Right cardiac atrium (tissue), 5 donors: ENCODE measurements at regions not wholly inside any gene's neighbourhood (a gene's known extent, or its start where the extent isn't known, plus 50 kb on each side); places are given as distances from the start of the nearest gene placed in this dataset.
"Not testable (repeated sequence)": the region's sequence is repeated elsewhere in the genome, so short reads cannot be mapped to it uniquely, and the experiment has no call there.

ENCODE experiments used
- ATAC-seq, 2 donors: fragments of 200-7000 bp; cut with Tn5 transposase; one replicate each; pipeline versions ENCODE4 v1.8.0 to v1.9.1; 2020; ENCODE audit warnings: moderate library complexity in 2 of 2, mild to moderate bottlenecking in 1 of 2
- DNase-seq, 3 donors: peaks; one replicate each; pipeline ENCODE4 v3.0.0-alpha.2; 2020
- H3K27ac ChIP-seq: one replicate; pipeline ENCODE4 v1.5.1; 2013; ENCODE audit warnings: mild to moderate bottlenecking, low read length, control low read depth, moderate library complexity
- H3K27me3 ChIP-seq: one replicate; pipeline ENCODE4 v1.6.1; 2013; ENCODE audit not compliant: control insufficient read depth, insufficient read depth
- H3K4me1 ChIP-seq: one replicate; pipeline ENCODE4 v1.6.1; 2013; ENCODE audit warnings: low read length; ENCODE audit not compliant: control insufficient read depth, insufficient read depth
- H3K4me3 ChIP-seq: one replicate; pipeline ENCODE4 v1.5.1; 2013; ENCODE audit warnings: low read length, control low read depth
- H3K9me3 ChIP-seq: one replicate; pipeline ENCODE4 v1.6.1; 2013; ENCODE audit warnings: low read length; ENCODE audit not compliant: control insufficient read depth
- WGBS: extraction: QIAGEN DNeasy Blood & Tissue Kit; methylation state at CpG from one replicate; pipeline ENCODE4 v1.1.7; 2013; 5-methylcytosine and 5-hydroxymethylcytosine counted together
- intact Hi-C, 4 donors: fragments of 100-400 bp; cut with DNase I; formaldehyde crosslinking; loops; one replicate each; pipeline versions ENCODE4 v1.11.0 to v1.14.0; 2022 to 2023
- donor health status: healthy with polysubstance abuse.
- donor health status: DM: no; HTN: yes; CAD: no.
- donor health status: DM: no; HTN: no; CAD: no.
- donor health status: DM: no; HTN: yes; CAD: no; lungs with severe emphysema.
- donor health status: DM: yes; HTN: yes; CAD: no.

- no peaks in the 10 kb centered on the region for H3K27me3 ChIP-seq
- H3K9me3 ChIP-seq, result no peaks in the 10 kb centered on the region
- intact Hi-C loops, result no loop called here
- no peaks in the 10 kb centered on the region for H3K4me1 ChIP-seq
- WGBS, result 90% methylated on average over 3 of the region's 3 CpGs
- H3K4me3 ChIP-seq, result no peak overlapping the region
- no peak for ATAC-seq
- no peak for DNase-seq
- no peak overlapping the region for H3K27ac ChIP-seq
Measured at GRCh38 chr9:94033383-94033782, 50.9 kb upstream of the PTPDC1 start.

- no peaks in the 10 kb centered on the region for H3K4me1 ChIP-seq
- DNase-seq (no peak), ATAC-seq (no peak)
- no peak overlapping the region for H3K27ac ChIP-seq
- 53% methylated on average over 3 of the region's 3 CpGs for WGBS
- H3K27me3 ChIP-seq, result no peaks in the 10 kb centered on the region
- H3K4me3 ChIP-seq, result peak overlapping the region; percentile 67
- intact Hi-C loops, result no loop called here
- H3K9me3 ChIP-seq, result no peaks in the 10 kb centered on the region
Measured at GRCh38 chr9:94031946-94032345, 52.3 kb upstream of the PTPDC1 start.

DNA sequence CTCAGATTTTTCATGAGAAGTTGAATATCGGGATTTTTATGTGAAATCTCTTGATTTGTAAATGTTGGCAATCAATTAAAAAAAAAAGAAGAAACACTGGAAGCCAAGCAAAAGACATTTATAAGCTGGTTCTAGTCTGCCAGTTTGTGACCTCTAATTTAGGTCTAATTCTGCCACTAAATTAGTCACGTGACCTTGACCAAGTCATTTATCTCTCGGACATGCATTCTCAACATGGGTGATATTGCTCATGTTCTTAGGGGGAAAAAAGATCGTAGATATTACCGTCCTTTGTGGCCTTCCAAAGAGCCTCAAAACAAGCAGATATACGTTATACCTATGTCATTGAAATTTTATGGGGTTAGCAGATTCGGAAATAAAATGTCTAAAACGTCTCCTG, 52.9 kb upstream of the PTPDC1 start:
- no peaks in the 10 kb centered on the region for H3K9me3 ChIP-seq
- H3K4me3 ChIP-seq, result peak overlapping the region; percentile 67
- DNase-seq (no peak), ATAC-seq (no peak)
- no peaks in the 10 kb centered on the region for H3K4me1 ChIP-seq
- intact Hi-C loops, result no loop called here
- no peak overlapping the region for H3K27ac ChIP-seq
- no peaks in the 10 kb centered on the region for H3K27me3 ChIP-seq
- 40% methylated on average over 8 of the region's 8 CpGs for WGBS

- ATAC-seq, result peak; percentile 100
- intact Hi-C loops, result no loop called here
- H3K27me3 ChIP-seq, result no peaks in the 10 kb centered on the region
- WGBS, result under 1% methylated on average over 97 of the region's 97 CpGs
- no peaks in the 10 kb centered on the region for H3K9me3 ChIP-seq
- DNase-seq, result peak; percentile 90 to 96 (median 94)
- peak overlapping the region; percentile 55 for H3K27ac ChIP-seq
- peak overlapping the region; percentile 67 for H3K4me3 ChIP-seq
- no peaks in the 10 kb centered on the region for H3K4me1 ChIP-seq
Measured at GRCh38 chr9:94030318-94031179, 53.7 kb upstream of the PTPDC1 start.

GRCh38 chr9:94029932-94030317, 54.3 kb upstream of the PTPDC1 start:
- peak overlapping the region; percentile 55 for H3K27ac ChIP-seq
- H3K9me3 ChIP-seq, result no peaks in the 10 kb centered on the region
- H3K27me3 ChIP-seq, result no peaks in the 10 kb centered on the region
- WGBS, result 27% methylated on average over 6 of the region's 6 CpGs
- intact Hi-C loops, result no loop called here
- no peak for ATAC-seq
- H3K4me1 ChIP-seq, result no peaks in the 10 kb centered on the region
- H3K4me3 ChIP-seq, result peak overlapping the region; percentile 67
- no peak for DNase-seq

- no peak for ATAC-seq
- no peak overlapping the region for H3K4me3 ChIP-seq
- H3K9me3 ChIP-seq, result no peaks in the 10 kb centered on the region
- H3K4me1 ChIP-seq, result no peaks in the 10 kb centered on the region
- no peak overlapping the region for H3K27ac ChIP-seq
- intact Hi-C loops, result no loop called here
- DNase-seq, result no peak
- H3K27me3 ChIP-seq, result no peaks in the 10 kb centered on the region
Measured at GRCh38 chr9:94026816-94027215, 57.4 kb upstream of the PTPDC1 start.

DNA sequence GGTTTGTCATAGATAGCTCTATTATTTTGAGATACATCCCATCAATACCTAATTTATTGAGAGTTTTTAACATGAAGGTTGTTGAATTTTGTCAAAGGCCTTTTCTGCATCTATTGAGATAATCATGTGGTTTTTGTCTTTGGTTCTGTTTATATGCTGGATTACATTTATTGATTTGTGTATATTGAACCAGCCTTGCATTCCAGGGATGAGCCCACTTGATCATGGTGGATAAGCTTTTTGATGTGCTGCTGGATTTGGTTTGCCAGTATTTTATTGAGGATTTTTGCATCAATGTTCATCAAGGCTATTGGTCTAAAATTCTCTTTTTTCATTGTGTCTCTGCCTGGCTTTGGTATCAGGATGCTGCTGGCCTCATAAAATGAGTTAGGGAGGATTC, 61.8 kb upstream of the PTPDC1 start:
- H3K4me1 ChIP-seq, H3K27me3 ChIP-seq, H3K4me3 ChIP-seq, intact Hi-C loops, ATAC-seq, H3K27ac ChIP-seq, H3K9me3 ChIP-seq, DNase-seq: not testable (repeated sequence)

- H3K9me3 ChIP-seq, H3K27me3 ChIP-seq, H3K27ac ChIP-seq, ATAC-seq, H3K4me3 ChIP-seq, intact Hi-C loops, DNase-seq, H3K4me1 ChIP-seq: not testable (repeated sequence)
- no CpG with 5 or more reads among the region's 2 CpGs for WGBS
Measured at GRCh38 chr9:94020836-94021235, 63.4 kb upstream of the PTPDC1 start.

DNA sequence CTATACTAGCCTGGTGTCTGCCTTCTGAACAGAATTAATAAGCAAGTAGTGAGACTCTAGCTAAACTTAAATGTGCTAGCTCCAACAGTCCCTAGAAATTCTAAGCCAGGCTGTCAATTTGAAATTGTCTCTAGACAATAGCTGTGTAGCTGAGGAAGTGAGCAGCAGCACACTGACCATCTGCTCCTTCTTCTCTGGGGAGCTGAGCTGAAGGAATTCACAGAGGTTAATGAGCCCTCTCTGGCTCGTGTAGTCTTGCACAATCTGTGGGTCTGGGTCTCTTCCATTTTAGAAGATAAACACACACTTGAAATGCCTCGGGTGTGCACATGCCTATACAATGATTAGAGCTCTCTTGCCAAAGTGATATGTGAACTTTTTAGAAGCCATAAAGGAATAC, 63.5 kb upstream of the BARX1 start:
- Histone ChIP-seq H3K27me3 (no peaks in the 10 kb centered on the region), H3K27ac (no peak overlapping the region), H3K4me3 (no peak overlapping the region), H3K4me1 (no peaks in the 10 kb centered on the region), H3K9me3 (no peaks in the 10 kb centered on the region)
- DNase-seq (no peak), ATAC-seq (no peak)
- 7% methylated on average over 2 of the region's 2 CpGs for WGBS
- intact Hi-C loops, result loop anchor here in 1 of 4 donors (10.0 kb wide), 1 partner anchor 196 kb away; no protein-coding TSS in a partner anchor

DNA sequence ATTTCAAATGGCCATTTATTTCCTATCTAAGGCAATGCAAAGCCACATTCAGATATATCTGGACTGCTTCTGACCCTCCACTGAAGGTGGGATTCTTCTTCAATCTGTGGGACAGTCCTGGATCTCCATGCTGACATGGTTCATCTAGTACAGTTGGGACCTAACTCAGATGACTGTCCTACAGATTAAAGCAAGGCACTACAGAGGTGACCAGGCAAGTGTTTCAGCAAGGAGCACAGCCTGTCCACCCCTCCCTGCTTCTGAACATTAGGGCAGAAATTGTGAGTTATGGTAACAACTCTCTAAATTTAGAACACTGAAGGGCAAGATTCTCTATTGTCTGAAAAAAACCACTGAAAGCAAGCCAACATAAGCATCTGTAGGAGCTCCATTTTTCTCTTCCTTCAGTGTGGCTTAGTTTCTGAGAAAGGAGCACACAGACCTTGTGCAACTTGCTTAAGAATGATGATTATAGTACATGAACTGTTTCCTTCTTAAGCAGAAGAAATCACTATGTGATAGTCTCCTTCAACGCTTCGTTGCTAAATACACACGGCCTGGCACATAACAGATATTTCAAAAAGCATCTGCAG, 62.9 kb upstream of the BARX1 start:
- no peak overlapping the region for H3K4me3 ChIP-seq
- H3K27ac ChIP-seq, result no peak overlapping the region
- intact Hi-C loops, result loop anchor here in 1 of 4 donors (10.0 kb wide), 1 partner anchor 197 kb away; no protein-coding TSS in a partner anchor
- WGBS, result 43% methylated on average over 3 of the region's 3 CpGs
- ATAC-seq, result no peak
- no peaks in the 10 kb centered on the region for H3K4me1 ChIP-seq
- no peaks in the 10 kb centered on the region for H3K27me3 ChIP-seq
- no peaks in the 10 kb centered on the region for H3K9me3 ChIP-seq
- no peak for DNase-seq

GRCh38 chr9:94016744-94017143, 61.6 kb upstream of the BARX1 start:
- DNase-seq (no peak), ATAC-seq (no peak)
- Histone ChIP-seq H3K9me3 (no peaks in the 10 kb centered on the region), H3K4me3 (no peak overlapping the region), H3K27me3 (no peaks in the 10 kb centered on the region), H3K4me1 (no peaks in the 10 kb centered on the region), H3K27ac (no peak overlapping the region)
- intact Hi-C loops, result loop anchor here in 1 of 4 donors (10.0 kb wide), 1 partner anchor 198 kb away; no protein-coding TSS in a partner anchor
- WGBS, result 88% methylated on average over 3 of the region's 3 CpGs
